PC-9 (cell line): ENCODE measurements at regions not wholly inside any gene's neighbourhood (a gene's known extent, or its start where the extent isn't known, plus 50 kb on each side); places are given as distances from the start of the nearest gene placed in this dataset.

Experiments
- BruUV-seq: library from RNA; stranded (reverse); fragments of 400-500 nt; replicated peaks from 2 replicates; lab custom pipeline; 2021; lab: Mats Ljungman, UMichigan
- CTCF ChIA-PET: fragments of 300-600 bp; sonication (Branson Sonifier 250); formaldehyde crosslinking; loops from one replicate; lab custom pipeline; 2022; ENCODE audit warnings: antibody characterized with exemption; lab: Charles Lee
- POLR2A ChIA-PET: fragments of 300-600 bp; sonication (Branson Sonifier 250); formaldehyde crosslinking; loops from one replicate; lab custom pipeline; 2022; ENCODE audit warnings: antibody characterized with exemption; ENCODE audit not compliant: unreplicated experiment; lab: Charles Lee
- DNase-seq, 2 experiments: peaks; one replicate each; pipeline versions ENCODE4 v3.0.0 to v3.0.0-alpha.2; 2015 to 2022; ENCODE audit warnings: mixed read lengths in 1 of 2
- H2AFZ ChIP-seq: fragments of 200-600 bp; sonication (generic); 2 replicates; pipeline ENCODE4 v1.8.1; 2017; ENCODE audit warnings: antibody characterized with exemption
- H3F3A ChIP-seq: fragments of 200-600 bp; sonication (generic); 2 replicates; pipeline ENCODE4 v1.8.1; 2017; ENCODE audit warnings: antibody characterized with exemption, mild to moderate bottlenecking, low read depth; ENCODE audit not compliant: insufficient read depth
- H3K27ac ChIP-seq: fragments of 200-600 bp; sonication (generic); 2 replicates; pipeline ENCODE4 v1.6.1; 2016; ENCODE audit warnings: mixed run types
- H3K27me3 ChIP-seq: fragments of 200-600 bp; sonication (generic); 2 replicates; pipeline ENCODE4 v1.6.1; 2016; ENCODE audit warnings: low read depth, mixed run types; ENCODE audit not compliant: insufficient read depth
- H3K36me3 ChIP-seq: fragments of 200-600 bp; sonication (generic); 2 replicates; pipeline ENCODE4 v1.6.1; 2016; ENCODE audit warnings: low read depth, mixed run types
- H3K4me1 ChIP-seq: fragments of 200-600 bp; sonication (generic); replicated peaks from 2 replicates; pipeline ENCODE4 v1.6.1; 2016; ENCODE audit warnings: mixed run types; ENCODE audit not compliant: insufficient read depth
- H3K4me2 ChIP-seq: fragments of 200-600 bp; sonication (generic); 2 replicates; pipeline ENCODE4 v1.6.1; 2017; ENCODE audit warnings: mixed run types
- H3K4me3 ChIP-seq: fragments of 200-600 bp; sonication (generic); 2 replicates; pipeline ENCODE4 v1.6.1; 2016; ENCODE audit warnings: mixed run types
- H3K79me2 ChIP-seq: fragments of 200-600 bp; sonication (generic); 2 replicates; pipeline ENCODE4 v1.6.1; 2017; ENCODE audit warnings: low read depth, mixed run types
- H3K9me2 ChIP-seq: fragments of 200-600 bp; sonication (generic); 2 replicates; pipeline ENCODE4 v1.8.1; 2017; ENCODE audit warnings: mild to moderate bottlenecking; ENCODE audit not compliant: insufficient read depth
- H3K9me3 ChIP-seq: fragments of 200-600 bp; sonication (generic); 2 replicates; pipeline ENCODE4 v1.8.1; 2016; ENCODE audit warnings: low read depth; ENCODE audit not compliant: insufficient read depth
- H4K20me1 ChIP-seq: fragments of 200-600 bp; sonication (generic); 2 replicates; pipeline ENCODE4 v1.8.1; 2017; ENCODE audit not compliant: insufficient read depth
- EZH2 ChIP-seq: fragments of 200-600 bp; sonication (generic); IDR thresholded peaks from 2 replicates; pipeline ENCODE4 v1.8.0; 2017; ENCODE audit warnings: antibody characterized with exemption, low read depth
- intact Hi-C: fragments of 100-400 bp; cut with micrococcal nuclease; formaldehyde crosslinking; loops from one replicate; pipeline ENCODE4 v1.10.0; 2022; ENCODE audit not compliant: unreplicated experiment
- TF ChIP-seq, protein P1 (sequence below): fragments of 200-600 bp; sonication (generic); conservative IDR thresholded peaks from 2 replicates; pipeline ENCODE4 v1.6.1; 2017; ENCODE audit warnings: mixed run types, antibody characterized with exemption, mild to moderate bottlenecking, moderate library complexity

DNA sequence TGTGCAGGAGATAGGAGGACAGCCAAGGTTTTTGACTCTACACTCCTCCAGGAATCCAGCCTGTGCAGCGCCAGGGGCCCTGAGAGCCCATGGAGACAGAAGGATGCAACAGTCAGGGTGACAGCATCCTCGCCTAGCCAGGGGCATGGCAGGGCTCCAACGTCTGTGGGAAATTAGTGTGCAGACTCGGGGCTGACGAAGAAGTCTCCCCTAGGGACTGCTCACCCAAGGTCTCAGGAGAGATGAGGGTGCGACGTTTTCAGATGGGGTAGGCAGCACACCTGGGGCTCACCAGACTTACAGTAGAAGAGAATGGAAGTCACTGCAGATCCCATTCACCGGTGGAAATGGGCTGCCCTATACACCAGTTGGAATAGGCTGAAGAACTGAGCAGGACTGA lies 241.7 kb downstream of the SETD4 start:
- Histone ChIP-seq H3K9me3 (no peaks in the 10 kb centered on the region), H3F3A (no peaks in the 10 kb centered on the region), H4K20me1 (no peaks in the 10 kb centered on the region), H2AFZ (no peak overlapping the region), H3K4me1 (no peaks in the 10 kb centered on the region), H3K9me2 (no peaks in the 10 kb centered on the region), H3K27me3 (no peaks in the 10 kb centered on the region), H3K27ac (no peak overlapping the region), H3K4me3 (no peak overlapping the region), H3K79me2 (no peaks in the 10 kb centered on the region), H3K4me2 (no peak overlapping the region), H3K36me3 (no peaks in the 10 kb centered on the region)
- ChIA-PET CTCF (no interaction called here), POLR2A (no interaction called here)
- no peak for DNase-seq
- TF ChIP-seq EZH2: no peak
- no TSS peak for BruUV-seq
- intact Hi-C loops: no loop called here

DNA sequence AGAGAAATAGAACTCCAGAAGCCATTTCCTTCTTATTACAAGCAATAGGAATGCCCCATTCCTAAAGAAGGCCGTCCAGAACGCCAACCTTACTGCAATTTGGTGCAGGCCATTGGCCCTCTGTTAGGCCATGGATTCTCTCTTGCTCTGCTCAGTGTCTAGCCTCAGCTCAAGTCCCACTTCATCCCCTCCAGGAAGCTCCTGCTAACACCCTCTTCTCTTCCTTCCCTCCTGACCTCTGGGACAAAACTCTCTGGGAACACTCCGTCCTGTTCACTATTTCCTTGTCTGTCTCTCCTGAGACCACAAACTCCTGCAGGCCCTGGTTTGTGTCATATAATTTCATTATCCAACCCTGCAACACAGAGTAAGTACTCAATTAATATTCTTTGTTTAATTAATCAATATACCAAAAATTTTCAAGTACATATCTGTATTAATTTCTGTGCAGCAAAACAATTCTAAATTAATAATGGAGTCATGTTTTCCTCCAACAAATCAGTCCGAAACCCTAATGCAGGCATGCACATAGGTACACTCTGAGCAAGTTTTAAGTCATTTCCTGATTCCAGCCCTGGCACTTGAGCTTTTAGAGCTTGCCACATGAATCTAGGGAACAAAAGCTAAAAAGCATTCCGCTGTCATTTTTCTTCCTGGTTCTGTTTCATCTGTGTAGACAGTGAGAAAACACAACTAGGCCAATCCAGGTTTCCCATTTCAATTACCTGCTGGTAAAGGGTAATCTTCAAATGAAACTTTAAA lies 245.3 kb downstream of the SETD4 start:
- no peak overlapping the region for H2AFZ ChIP-seq
- intact Hi-C loops: no loop called here
- no peaks in the 10 kb centered on the region for H3K9me3 ChIP-seq
- no peaks in the 10 kb centered on the region for H3K9me2 ChIP-seq
- no peaks in the 10 kb centered on the region for H3F3A ChIP-seq
- BruUV-seq: no TSS peak
- POLR2A ChIA-PET: no interaction called here
- H3K27me3 ChIP-seq: no peaks in the 10 kb centered on the region
- H3K36me3 ChIP-seq: no peaks in the 10 kb centered on the region
- no peak for DNase-seq
- no peaks in the 10 kb centered on the region for H4K20me1 ChIP-seq
- CTCF ChIA-PET: no interaction called here
- no peak overlapping the region for H3K4me3 ChIP-seq
- no peak for TF ChIP-seq EZH2
- TF ChIP-seq, protein P1, sequence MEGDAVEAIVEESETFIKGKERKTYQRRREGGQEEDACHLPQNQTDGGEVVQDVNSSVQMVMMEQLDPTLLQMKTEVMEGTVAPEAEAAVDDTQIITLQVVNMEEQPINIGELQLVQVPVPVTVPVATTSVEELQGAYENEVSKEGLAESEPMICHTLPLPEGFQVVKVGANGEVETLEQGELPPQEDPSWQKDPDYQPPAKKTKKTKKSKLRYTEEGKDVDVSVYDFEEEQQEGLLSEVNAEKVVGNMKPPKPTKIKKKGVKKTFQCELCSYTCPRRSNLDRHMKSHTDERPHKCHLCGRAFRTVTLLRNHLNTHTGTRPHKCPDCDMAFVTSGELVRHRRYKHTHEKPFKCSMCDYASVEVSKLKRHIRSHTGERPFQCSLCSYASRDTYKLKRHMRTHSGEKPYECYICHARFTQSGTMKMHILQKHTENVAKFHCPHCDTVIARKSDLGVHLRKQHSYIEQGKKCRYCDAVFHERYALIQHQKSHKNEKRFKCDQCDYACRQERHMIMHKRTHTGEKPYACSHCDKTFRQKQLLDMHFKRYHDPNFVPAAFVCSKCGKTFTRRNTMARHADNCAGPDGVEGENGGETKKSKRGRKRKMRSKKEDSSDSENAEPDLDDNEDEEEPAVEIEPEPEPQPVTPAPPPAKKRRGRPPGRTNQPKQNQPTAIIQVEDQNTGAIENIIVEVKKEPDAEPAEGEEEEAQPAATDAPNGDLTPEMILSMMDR: no peak
- no peaks in the 10 kb centered on the region for H3K4me1 ChIP-seq
- no peak overlapping the region for H3K4me2 ChIP-seq
- H3K27ac ChIP-seq: no peak overlapping the region
- H3K79me2 ChIP-seq: no peaks in the 10 kb centered on the region

DNA sequence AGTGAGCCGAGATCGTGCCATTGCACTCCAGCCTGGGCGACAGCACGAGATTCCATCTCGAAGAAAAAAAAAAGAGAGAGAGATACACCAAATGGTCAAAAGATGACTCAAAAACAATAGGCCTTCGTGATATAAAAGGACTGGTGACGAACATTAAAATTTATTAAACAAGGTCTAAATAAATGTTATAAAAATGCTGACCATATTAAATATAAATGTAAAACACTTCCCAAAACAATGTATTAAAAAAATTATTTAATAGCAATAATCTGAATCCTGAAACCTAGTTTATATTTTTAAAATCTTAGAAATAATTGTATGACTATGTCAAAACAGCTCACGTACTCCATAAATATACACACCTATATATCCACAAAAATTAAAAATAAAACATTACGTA lies 247.6 kb downstream of the SETD4 start:
- H3K9me2 ChIP-seq: no peaks in the 10 kb centered on the region
- H3K4me2 ChIP-seq: no peak overlapping the region
- POLR2A ChIA-PET: no interaction called here
- TF ChIP-seq, protein P1: no peak
- TF ChIP-seq EZH2: no peak
- BruUV-seq: no TSS peak
- no peak overlapping the region for H3K4me3 ChIP-seq
- no peaks in the 10 kb centered on the region for H3K9me3 ChIP-seq
- H2AFZ ChIP-seq: no peak overlapping the region
- intact Hi-C loops: no loop called here
- H3K79me2 ChIP-seq: no peaks in the 10 kb centered on the region
- H3K27me3 ChIP-seq: no peaks in the 10 kb centered on the region
- H3K4me1 ChIP-seq: no peaks in the 10 kb centered on the region
- CTCF ChIA-PET: no interaction called here
- no peak overlapping the region for H3K27ac ChIP-seq
- no peaks in the 10 kb centered on the region for H3F3A ChIP-seq
- no peaks in the 10 kb centered on the region for H4K20me1 ChIP-seq
- DNase-seq: no peak
- no peaks in the 10 kb centered on the region for H3K36me3 ChIP-seq
